MV-4-11 (cell line): ENCODE measurements at regions not wholly inside any gene's neighbourhood (a gene's known extent, or its start where the extent isn't known, plus 50 kb on each side); places are given as distances from the start of the nearest gene placed in this dataset.

Source experiments
- DNase-seq: peaks from one replicate; lab custom pipeline; 2025; lab: John Stamatoyannopoulos, UW

GRCh38 chr5:35364350-35364749 is 134.1 kb upstream of the PRLR start:
- no peak for DNase-seq

- no peak for DNase-seq
These were observed 133.2 kb upstream of the PRLR start for GRCh38 chr5:35363387-35363965.

- no peak for DNase-seq
These were observed 132.5 kb upstream of the PRLR start for GRCh38 chr5:35362772-35363171.

- no peak for DNase-seq
These were observed 130.4 kb upstream of the PRLR start for GRCh38 chr5:35360671-35361070.

GRCh38 chr5:35359859-35360258 is 129.6 kb upstream of the PRLR start:
- peak; percentile 37 for DNase-seq

GRCh38 chr5:35357973-35358372 is 127.7 kb upstream of the PRLR start:
- no peak for DNase-seq

- no peak for DNase-seq
These were observed 126.4 kb upstream of the PRLR start for GRCh38 chr5:35356725-35357124.

GRCh38 chr5:35354751-35355150 is 124.5 kb upstream of the PRLR start:
- no peak for DNase-seq

- DNase-seq = no peak
These were observed 114.9 kb upstream of the PRLR start for GRCh38 chr5:35345222-35345621.

GRCh38 chr5:35342664-35343063 is 112.4 kb upstream of the PRLR start:
- DNase-seq = no peak

GRCh38 chr5:35341189-35341588 is 110.9 kb upstream of the PRLR start:
- DNase-seq = no peak

- no peak for DNase-seq
These were observed 109.4 kb upstream of the PRLR start for GRCh38 chr5:35339616-35340100.

- DNase-seq = no peak
These were observed 108.7 kb upstream of the PRLR start for GRCh38 chr5:35339006-35339405.

- DNase-seq = no peak
These were observed 107.8 kb upstream of the PRLR start for GRCh38 chr5:35338157-35338453.

- no peak for DNase-seq
These were observed 107.3 kb upstream of the PRLR start for GRCh38 chr5:35337340-35338156.

GRCh38 chr5:35336230-35336629 is 105.9 kb upstream of the PRLR start:
- DNase-seq = no peak

- no peak for DNase-seq
These were observed 105.5 kb upstream of the PRLR start for GRCh38 chr5:35335752-35336151.

- DNase-seq = no peak
These were observed 103.1 kb upstream of the PRLR start for GRCh38 chr5:35333366-35333765.

- peak; percentile 53 for DNase-seq
These were observed 102.0 kb upstream of the PRLR start for GRCh38 chr5:35331956-35332950.

GRCh38 chr5:35325836-35326235 is 95.5 kb upstream of the PRLR start:
- no peak for DNase-seq

- DNase-seq = no peak
These were observed 94.4 kb upstream of the PRLR start for GRCh38 chr5:35324679-35325078.

GRCh38 chr5:35324201-35324600 is 93.9 kb upstream of the PRLR start:
- no peak for DNase-seq

- DNase-seq = no peak
These were observed 89.7 kb upstream of the PRLR start for GRCh38 chr5:35320029-35320428.
